Hepatocyte (in vitro differentiated cells): ENCODE measurements at regions not wholly inside any gene's neighbourhood (a gene's known extent, or its start where the extent isn't known, plus 50 kb on each side); places are given as distances from the start of the nearest gene placed in this dataset.
A peak's percentile ranks its signal among the peaks of the same experiment; 100 is the strongest.

Experiments
- DNase-seq: peaks from one replicate; pipeline ENCODE4 v3.0.0-alpha.2; 2016; ENCODE audit warnings: low spot score
- H2AFZ ChIP-seq: fragments of 200-600 bp; sonication (generic); 2 replicates; pipeline ENCODE4 v1.6.0; 2016; ENCODE audit warnings: antibody characterized with exemption, mild to moderate bottlenecking
- H3K27ac ChIP-seq: fragments of 200-600 bp; sonication (generic); 2 replicates; pipeline ENCODE4 v1.5.1; 2016; ENCODE audit warnings: mild to moderate bottlenecking
- H3K27me3 ChIP-seq: fragments of 200-600 bp; sonication (generic); 2 replicates; pipeline ENCODE4 v1.6.1; 2016
- H3K36me3 ChIP-seq: fragments of 200-600 bp; sonication (generic); replicated peaks from 2 replicates; pipeline ENCODE4 v1.5.1; 2016; ENCODE audit warnings: low read depth; ENCODE audit not compliant: insufficient read depth
- H3K4me1 ChIP-seq: fragments of 200-600 bp; sonication (generic); 2 replicates; pipeline ENCODE4 v1.5.1; 2016; ENCODE audit warnings: mild to moderate bottlenecking, moderate library complexity; ENCODE audit not compliant: insufficient read depth
- H3K4me2 ChIP-seq: fragments of 200-600 bp; sonication (generic); 2 replicates; pipeline ENCODE4 v1.6.0; 2016
- H3K4me3 ChIP-seq: fragments of 200-600 bp; sonication (generic); 2 replicates; pipeline ENCODE4 v1.5.1; 2016; ENCODE audit warnings: mild to moderate bottlenecking
- H3K79me2 ChIP-seq: fragments of 200-600 bp; sonication (generic); 2 replicates; pipeline ENCODE4 v1.6.0; 2017; ENCODE audit warnings: mild to moderate bottlenecking
- H3K9me2 ChIP-seq: fragments of 200-600 bp; sonication (generic); replicated peaks from 2 replicates; pipeline ENCODE4 v1.6.0; 2017; ENCODE audit warnings: mild to moderate bottlenecking; ENCODE audit not compliant: insufficient read depth
- H3K9me3 ChIP-seq: fragments of 200-600 bp; sonication (generic); 2 replicates; pipeline ENCODE4 v1.5.1; 2016; ENCODE audit warnings: low read depth, mild to moderate bottlenecking
- H4K20me1 ChIP-seq: fragments of 200-600 bp; sonication (generic); 2 replicates; pipeline ENCODE4 v1.6.0; 2016; ENCODE audit warnings: mild to moderate bottlenecking; ENCODE audit not compliant: insufficient read depth, poor library complexity, severe bottlenecking
- CTCF ChIP-seq: fragments of 200-600 bp; sonication (generic); IDR thresholded peaks from 2 replicates; pipeline ENCODE4 v1.5.1; 2016; ENCODE audit warnings: antibody characterized with exemption, mild to moderate bottlenecking; ENCODE audit not compliant: poor library complexity
- EZH2 ChIP-seq: fragments of 200-600 bp; sonication (generic); IDR thresholded peaks from 2 replicates; pipeline ENCODE4 v1.6.1; 2016; ENCODE audit warnings: antibody characterized with exemption, mild to moderate bottlenecking, borderline replicate concordance
- EZH2phosphoT487 ChIP-seq: fragments of 200-600 bp; sonication (generic); IDR thresholded peaks from one replicate; pipeline ENCODE4 v1.6.1; 2018; ENCODE audit warnings: antibody characterized with exemption, mild to moderate bottlenecking, low read depth, moderate library complexity; ENCODE audit not compliant: unreplicated experiment, severe bottlenecking
- WGBS: methylation state at CpG from one replicate; pipeline ENCODE4 v1.1.6; 2016; ENCODE audit warnings: low lambda C conversion rate; ENCODE audit errors: missing lambda C conversion rate; 5-methylcytosine and 5-hydroxymethylcytosine counted together

- Histone ChIP-seq H3K9me2 (no peaks in the 10 kb centered on the region), H3K27ac (no peak overlapping the region), H3K9me3 (no peaks in the 10 kb centered on the region), H3K79me2 (no peaks in the 10 kb centered on the region), H3K4me3 (no peak overlapping the region), H3K27me3 (no peaks in the 10 kb centered on the region), H3K4me1 (peaks cover 16% of the 10 kb centered on the region), H4K20me1 (no peaks in the 10 kb centered on the region), H3K36me3 (no peaks in the 10 kb centered on the region), H2AFZ (no peak overlapping the region), H3K4me2 (no peak overlapping the region)
- 94% methylated on average over 9 of the region's 9 CpGs for WGBS
- TF ChIP-seq EZH2phosphoT487 (no peak), CTCF (no peak), EZH2 (no peak)
- DNase-seq = no peak
Observed at GRCh38 chrX:39609941-39610340, 487.8 kb downstream of the BCOR start.

GRCh38 chrX:39611468-39611867 is 486.3 kb downstream of the BCOR start:
- no peak for TF ChIP-seq EZH2phosphoT487
- no peak for TF ChIP-seq CTCF
- TF ChIP-seq EZH2 = no peak
- Histone ChIP-seq H2AFZ (no peak overlapping the region), H3K27me3 (no peaks in the 10 kb centered on the region), H3K4me1 (peaks cover 16% of the 10 kb centered on the region), H4K20me1 (no peaks in the 10 kb centered on the region), H3K4me2 (no peak overlapping the region), H3K36me3 (no peaks in the 10 kb centered on the region), H3K9me2 (no peaks in the 10 kb centered on the region), H3K4me3 (no peak overlapping the region), H3K9me3 (no peaks in the 10 kb centered on the region), H3K27ac (no peak overlapping the region), H3K79me2 (no peaks in the 10 kb centered on the region)
- WGBS = 74% methylated on average over 8 of the region's 8 CpGs
- DNase-seq = no peak

GRCh38 chrX:39613482-39613995 is 484.2 kb downstream of the BCOR start:
- Histone ChIP-seq H3K9me2 (no peaks in the 10 kb centered on the region), H3K36me3 (no peaks in the 10 kb centered on the region), H3K4me3 (peak overlapping the region; percentile 20), H3K4me1 (peaks cover 16% of the 10 kb centered on the region), H3K27me3 (no peaks in the 10 kb centered on the region), H2AFZ (peak overlapping the region; percentile 23), H3K4me2 (peak overlapping the region; percentile 72), H3K27ac (peak overlapping the region; percentile 29), H3K79me2 (no peaks in the 10 kb centered on the region), H3K9me3 (no peaks in the 10 kb centered on the region), H4K20me1 (no peaks in the 10 kb centered on the region)
- TF ChIP-seq CTCF = no peak
- no peak for TF ChIP-seq EZH2
- no peak for TF ChIP-seq EZH2phosphoT487
- WGBS = 3% methylated on average over 31 of the region's 33 CpGs
- peak; percentile 74 for DNase-seq
